ENCODE measurements at regions not wholly inside any gene's neighbourhood (a gene's known extent, or its start where the extent isn't known, plus 50 kb on each side); places are given as distances from the start of the nearest gene placed in this dataset.

DNA sequence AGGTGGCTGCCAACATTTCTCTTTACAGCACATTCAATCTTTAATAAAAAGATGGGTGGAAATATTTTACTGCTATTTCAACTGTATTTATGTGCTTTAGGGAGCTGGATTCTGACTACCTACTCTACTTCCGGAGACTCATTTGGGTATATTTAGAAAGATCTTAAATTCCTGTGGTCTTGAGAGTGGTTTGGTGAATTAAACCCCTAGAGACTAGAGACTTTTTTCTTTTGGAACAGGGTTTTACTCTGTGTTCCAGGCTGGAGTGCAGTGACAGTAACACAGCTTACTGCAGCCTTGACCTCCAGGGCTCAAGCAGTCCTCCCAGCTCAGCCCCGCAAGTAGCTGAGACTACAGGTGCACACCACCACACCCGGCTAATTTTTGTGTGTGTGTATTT is 79.0 kb upstream of the HABP2 start:
- WGBS, 2 donors: 78 to 88% methylated on average over 3 of the region's 3 CpGs
- H3K36me3 ChIP-seq (ENCODE audit: control insufficient read depth in 4 of 4, insufficient read depth in 4 of 4, low read length in 4 of 4): no peaks in the 10 kb centered on the region
- no peak overlapping the region for H3K27ac ChIP-seq (ENCODE audit: low read depth in 1 of 2, low read length in 1 of 2)

GRCh38 chr10:113474752-113475151 is 78.1 kb upstream of the HABP2 start:
- Histone ChIP-seq H3K27me3 (ENCODE audit: control insufficient read depth in 3 of 3, insufficient read depth in 3 of 3, low read length in 2 of 3) (no peaks in the 10 kb centered on the region), H3K4me3 (no peak overlapping the region), H3K4me1 (ENCODE audit: control insufficient read depth in 5 of 5, insufficient read depth in 5 of 5, low read length in 5 of 5) (peaks cover 0 to 25% (median 9%) of the 10 kb centered on the region in 5 donors), H3K9ac (ENCODE audit: insufficient read depth in 1 of 2, low read length in 2 of 2) (no peak overlapping the region), H3K27ac (ENCODE audit: low read depth in 1 of 2, low read length in 1 of 2) (peak overlapping the region in 1 of 2 donors; percentile 26), H3K9me3 (ENCODE audit: control insufficient read depth in 4 of 4, insufficient read depth in 3 of 4, low read length in 3 of 4) (peaks cover 0 to 11% (median 4%) of the 10 kb centered on the region in 4 donors), H3K36me3 (ENCODE audit: control insufficient read depth in 4 of 4, insufficient read depth in 4 of 4, low read length in 4 of 4) (no peaks in the 10 kb centered on the region)
- ATAC-seq (ENCODE audit: insufficient read depth, low FRiP score): no peak
- DNase-seq: peak; percentile 64 to 85 (median 81)
- TF ChIP-seq CTCF (IDR thresholded peaks at IDR 0.05; ENCODE audit: control extremely low read depth, extremely low read depth): no peak
- 64 to 74% methylated on average over 2 of the region's 2 CpGs for WGBS, 2 donors

More for the DNA sequence above, 79.0 kb upstream of the HABP2 start:
- ATAC-seq (ENCODE audit: insufficient read depth, low FRiP score): no peak
- peaks cover 0 to 25% (median 9%) of the 10 kb centered on the region in 5 donors for H3K4me1 ChIP-seq (ENCODE audit: control insufficient read depth in 5 of 5, insufficient read depth in 5 of 5, low read length in 5 of 5)
- DNase-seq: no peak
- no peak overlapping the region for H3K9ac ChIP-seq (ENCODE audit: insufficient read depth in 1 of 2, low read length in 2 of 2)
- TF ChIP-seq CTCF (IDR thresholded peaks at IDR 0.05; ENCODE audit: control extremely low read depth, extremely low read depth): no peak
- H3K27me3 ChIP-seq (ENCODE audit: control insufficient read depth in 3 of 3, insufficient read depth in 3 of 3, low read length in 2 of 3): no peaks in the 10 kb centered on the region
- no peak overlapping the region for H3K4me3 ChIP-seq
- peaks cover 0 to 2% (median 0%) of the 10 kb centered on the region in 4 donors for H3K9me3 ChIP-seq (ENCODE audit: control insufficient read depth in 4 of 4, insufficient read depth in 3 of 4, low read length in 3 of 4)

GRCh38 chr10:113475381-113475807 is 77.5 kb upstream of the HABP2 start:
- ATAC-seq (ENCODE audit: insufficient read depth, low FRiP score) (no peak), DNase-seq (peak in 2 of 3 donors; percentile 40 to 51)
- Histone ChIP-seq H3K36me3 (ENCODE audit: control insufficient read depth in 4 of 4, insufficient read depth in 4 of 4, low read length in 4 of 4) (no peaks in the 10 kb centered on the region), H3K27me3 (ENCODE audit: control insufficient read depth in 3 of 3, insufficient read depth in 3 of 3, low read length in 2 of 3) (no peaks in the 10 kb centered on the region), H3K9ac (ENCODE audit: insufficient read depth in 1 of 2, low read length in 2 of 2) (no peak overlapping the region), H3K4me1 (ENCODE audit: control insufficient read depth in 5 of 5, insufficient read depth in 5 of 5, low read length in 5 of 5) (peaks cover 0 to 25% (median 9%) of the 10 kb centered on the region in 5 donors), H3K4me3 (no peak overlapping the region), H3K9me3 (ENCODE audit: control insufficient read depth in 4 of 4, insufficient read depth in 3 of 4, low read length in 3 of 4) (peaks cover 0 to 12% (median 7%) of the 10 kb centered on the region in 4 donors), H3K27ac (ENCODE audit: low read depth in 1 of 2, low read length in 1 of 2) (no peak overlapping the region)
- TF ChIP-seq CTCF (IDR thresholded peaks at IDR 0.05; ENCODE audit: control extremely low read depth, extremely low read depth): no peak
- WGBS, 2 donors: 55 to 59% methylated on average over 4 of the region's 4 CpGs

DNA sequence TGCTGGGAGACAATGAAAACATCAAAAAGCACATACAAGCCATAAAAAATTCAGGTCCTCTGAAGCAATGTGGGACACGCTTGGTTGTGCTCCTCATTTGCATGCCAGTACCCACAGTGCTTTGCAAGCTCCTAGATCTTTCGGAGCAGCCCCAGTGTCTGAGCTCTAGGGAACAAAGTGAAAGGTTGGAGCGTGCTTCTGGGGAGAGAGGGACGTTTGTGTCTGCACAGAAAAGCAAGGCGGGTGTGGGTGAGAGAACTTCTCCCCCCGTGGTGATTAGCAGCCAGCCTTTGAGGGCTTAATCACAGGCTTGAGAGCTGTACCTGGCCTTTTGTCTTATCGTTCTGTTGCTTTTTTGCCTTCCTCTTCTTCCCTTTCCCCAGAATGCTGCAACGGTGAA is 76.7 kb upstream of the HABP2 start:
- Histone ChIP-seq H3K9ac (ENCODE audit: insufficient read depth in 1 of 2, low read length in 2 of 2) (peak overlapping the region in 1 of 2 donors; percentile 64), H3K27ac (ENCODE audit: low read depth in 1 of 2, low read length in 1 of 2) (no peak overlapping the region), H3K4me3 (no peak overlapping the region), H3K4me1 (ENCODE audit: control insufficient read depth in 5 of 5, insufficient read depth in 5 of 5, low read length in 5 of 5) (peaks cover 0 to 25% (median 9%) of the 10 kb centered on the region in 5 donors), H3K9me3 (ENCODE audit: control insufficient read depth in 4 of 4, insufficient read depth in 3 of 4, low read length in 3 of 4) (peaks cover 0 to 12% (median 7%) of the 10 kb centered on the region in 4 donors), H3K27me3 (ENCODE audit: control insufficient read depth in 3 of 3, insufficient read depth in 3 of 3, low read length in 2 of 3) (no peaks in the 10 kb centered on the region), H3K36me3 (ENCODE audit: control insufficient read depth in 4 of 4, insufficient read depth in 4 of 4, low read length in 4 of 4) (no peaks in the 10 kb centered on the region)
- DNase-seq: no peak
- WGBS, 2 donors: 52 to 69% methylated on average over 7 to 8 of the region's 8 CpGs
- ATAC-seq (ENCODE audit: insufficient read depth, low FRiP score): no peak
- no peak for TF ChIP-seq CTCF (IDR thresholded peaks at IDR 0.05; ENCODE audit: control extremely low read depth, extremely low read depth)
